ENCODE measurements at regions not wholly inside any gene's neighbourhood (a gene's known extent, or its start where the extent isn't known, plus 50 kb on each side); places are given as distances from the start of the nearest gene placed in this dataset.

GRCh38 chrX:39163581-39164126 lies 362.4 kb downstream of the MID1IP1 start:
- Histone ChIP-seq H3K4me1 (no peaks in the 10 kb centered on the region), H3K27ac (no peak overlapping the region), H3K36me3 (no peaks in the 10 kb centered on the region), H3K9me3 (no peaks in the 10 kb centered on the region), H3K4me3 (no peak overlapping the region), H3K27me3 (no peaks in the 10 kb centered on the region)
- no peak for TF ChIP-seq CTCF (IDR thresholded peaks at IDR 0.05)
- no peak for DNase-seq (ENCODE audit: low spot score)

GRCh38 chrX:39164212-39164611 lies 363.0 kb downstream of the MID1IP1 start:
- H3K36me3 ChIP-seq, result no peaks in the 10 kb centered on the region
- no peaks in the 10 kb centered on the region for H3K9me3 ChIP-seq
- H3K27ac ChIP-seq, result no peak overlapping the region
- no peak overlapping the region for H3K4me3 ChIP-seq
- DNase-seq (ENCODE audit: low spot score), result no peak
- H3K4me1 ChIP-seq, result no peaks in the 10 kb centered on the region
- no peak for TF ChIP-seq CTCF (IDR thresholded peaks at IDR 0.05)
- H3K27me3 ChIP-seq, result no peaks in the 10 kb centered on the region

- no peaks in the 10 kb centered on the region for H3K4me1 ChIP-seq
- H3K9me3 ChIP-seq, result no peaks in the 10 kb centered on the region
- no peak overlapping the region for H3K4me3 ChIP-seq
- no peak for TF ChIP-seq CTCF (IDR thresholded peaks at IDR 0.05)
- H3K27ac ChIP-seq, result no peak overlapping the region
- H3K36me3 ChIP-seq, result no peaks in the 10 kb centered on the region
- no peaks in the 10 kb centered on the region for H3K27me3 ChIP-seq
- DNase-seq (ENCODE audit: low spot score), result no peak
These were observed 363.9 kb downstream of the MID1IP1 start for GRCh38 chrX:39165185-39165584.

GRCh38 chrX:39165773-39166172 lies 364.5 kb downstream of the MID1IP1 start:
- DNase-seq (ENCODE audit: low spot score), result no peak
- no peak overlapping the region for H3K4me3 ChIP-seq
- no peaks in the 10 kb centered on the region for H3K9me3 ChIP-seq
- H3K4me1 ChIP-seq, result no peaks in the 10 kb centered on the region
- H3K27ac ChIP-seq, result no peak overlapping the region
- TF ChIP-seq CTCF (IDR thresholded peaks at IDR 0.05), result no peak
- no peaks in the 10 kb centered on the region for H3K36me3 ChIP-seq
- no peaks in the 10 kb centered on the region for H3K27me3 ChIP-seq

- H3K9me3 ChIP-seq, result no peaks in the 10 kb centered on the region
- DNase-seq (ENCODE audit: low spot score), result no peak
- H3K36me3 ChIP-seq, result no peaks in the 10 kb centered on the region
- H3K27me3 ChIP-seq, result no peaks in the 10 kb centered on the region
- no peak for TF ChIP-seq CTCF (IDR thresholded peaks at IDR 0.05)
- no peak overlapping the region for H3K27ac ChIP-seq
- no peaks in the 10 kb centered on the region for H3K4me1 ChIP-seq
- H3K4me3 ChIP-seq, result no peak overlapping the region
These were observed 366.5 kb downstream of the MID1IP1 start for GRCh38 chrX:39167791-39168190.

- H3K27me3 ChIP-seq, result no peaks in the 10 kb centered on the region
- no peak overlapping the region for H3K27ac ChIP-seq
- no peaks in the 10 kb centered on the region for H3K4me1 ChIP-seq
- no peak overlapping the region for H3K4me3 ChIP-seq
- TF ChIP-seq CTCF (IDR thresholded peaks at IDR 0.05), result no peak
- no peaks in the 10 kb centered on the region for H3K9me3 ChIP-seq
- H3K36me3 ChIP-seq, result no peaks in the 10 kb centered on the region
- DNase-seq (ENCODE audit: low spot score), result no peak
These were observed 367.4 kb downstream of the MID1IP1 start for GRCh38 chrX:39168609-39169008.

Measured in right atrium auricular region (tissue), 2 donors.